GM18517 (cell line): ENCODE measurements at regions not wholly inside any gene's neighbourhood (a gene's known extent, or its start where the extent isn't known, plus 50 kb on each side); places are given as distances from the start of the nearest gene placed in this dataset.

ENCODE experiments used
- ATAC-seq: cut with Tn5 transposase; IDR thresholded peaks from one replicate; pipeline ENCODE4 v1.9.1; 2021; ENCODE audit warnings: mild to moderate bottlenecking, moderate library complexity; ENCODE audit not compliant: unreplicated experiment

- no peak for ATAC-seq
These were observed 221.1 kb downstream of the SNX10 start for GRCh38 chr7:26512737-26513136.

GRCh38 chr7:26513948-26514347 is 222.3 kb downstream of the SNX10 start:
- ATAC-seq: no peak

GRCh38 chr7:26514633-26515032 is 223.0 kb downstream of the SNX10 start:
- no peak for ATAC-seq

- no peak for ATAC-seq
These were observed 223.7 kb downstream of the SNX10 start for GRCh38 chr7:26515314-26515842.

GRCh38 chr7:26520483-26520882 is 228.8 kb downstream of the SNX10 start:
- no peak for ATAC-seq

GRCh38 chr7:26522633-26523032 is 231.0 kb downstream of the SNX10 start:
- no peak for ATAC-seq

- no peak for ATAC-seq
These were observed 234.0 kb downstream of the SNX10 start for GRCh38 chr7:26525398-26526264.

- ATAC-seq: no peak
These were observed 234.6 kb downstream of the SNX10 start for GRCh38 chr7:26526265-26526587.

- ATAC-seq: no peak
These were observed 240.3 kb downstream of the SNX10 start for GRCh38 chr7:26531926-26532325.

GRCh38 chr7:26532471-26532870 is 240.8 kb downstream of the SNX10 start:
- ATAC-seq: no peak

- no peak for ATAC-seq
These were observed 241.6 kb downstream of the SNX10 start for GRCh38 chr7:26533217-26533616.

GRCh38 chr7:26534649-26535482 is 243.2 kb downstream of the SNX10 start:
- no peak for ATAC-seq

GRCh38 chr7:26535483-26536007 is 243.9 kb downstream of the SNX10 start:
- no peak for ATAC-seq

GRCh38 chr7:26538216-26538615 is 246.6 kb downstream of the SNX10 start:
- ATAC-seq: no peak

- no peak for ATAC-seq
These were observed 247.0 kb downstream of the SNX10 start for GRCh38 chr7:26538689-26539088.

- no peak for ATAC-seq
These were observed 251.7 kb downstream of the SNX10 start for GRCh38 chr7:26543340-26543739.

- ATAC-seq: no peak
These were observed 252.3 kb downstream of the SNX10 start for GRCh38 chr7:26543951-26544350.

- no peak for ATAC-seq
These were observed 254.9 kb downstream of the SNX10 start for GRCh38 chr7:26546508-26547053.

- no peak for ATAC-seq
These were observed 255.5 kb downstream of the SNX10 start for GRCh38 chr7:26547156-26547555.

- no peak for ATAC-seq
These were observed 257.8 kb downstream of the SNX10 start for GRCh38 chr7:26549281-26549944.

- ATAC-seq: no peak
These were observed 258.8 kb downstream of the SNX10 start for GRCh38 chr7:26550492-26550891.
